HFFc6 (cell line): ENCODE measurements at regions not wholly inside any gene's neighbourhood (a gene's known extent, or its start where the extent isn't known, plus 50 kb on each side); places are given as distances from the start of the nearest gene placed in this dataset.
A peak's percentile ranks its signal among the peaks of the same experiment; 100 is the strongest.

Source experiments
- DNase-seq: peaks from one replicate; pipeline ENCODE4 v3.0.0-alpha.2; 2018
- H3K27ac Mint-ChIP-seq: 2 replicates; pipeline ENCODE4 v1.8.0; 2020; ENCODE audit warnings: mild to moderate bottlenecking, mixed read lengths
- H3K27me3 Mint-ChIP-seq: 2 replicates; pipeline ENCODE4 v1.8.0; 2021; ENCODE audit warnings: mild to moderate bottlenecking, moderate library complexity, mixed read lengths; ENCODE audit not compliant: insufficient read depth
- H3K36me3 Mint-ChIP-seq: 2 replicates; pipeline ENCODE4 v1.8.0; 2021; ENCODE audit warnings: low read depth, mixed read lengths
- H3K4me1 Mint-ChIP-seq: 2 replicates; pipeline ENCODE4 v1.8.0; 2020; ENCODE audit warnings: low read depth, mixed read lengths
- H3K4me3 Mint-ChIP-seq: 2 replicates; pipeline ENCODE4 v1.8.0; 2020; ENCODE audit warnings: mild to moderate bottlenecking, moderate library complexity, mixed read lengths
- H3K9me3 Mint-ChIP-seq: 2 replicates; pipeline ENCODE4 v1.8.0; 2020; ENCODE audit warnings: mild to moderate bottlenecking, mixed read lengths
- CTCF ChIP-seq: fragments of 200-600 bp; sonication (generic); IDR thresholded peaks from 2 replicates; pipeline ENCODE4 v1.5.0; 2021; ENCODE audit warnings: antibody characterized with exemption, mild to moderate bottlenecking

GRCh38 chr13:74889321-74889720 is 592.6 kb downstream of the TBC1D4 start:
- Mint-ChIP-seq H3K27me3 (0 out of 2 replicates have a peak, but pooled peaks cover 2% of the 10 kb centered on the region), H3K9me3 (no peaks in the 10 kb centered on the region), H3K4me3 (no peak overlapping the region), H3K27ac (no peak overlapping the region), H3K36me3 (no peaks in the 10 kb centered on the region), H3K4me1 (peaks cover 7% of the 10 kb centered on the region)
- no peak for DNase-seq
- TF ChIP-seq CTCF, result no peak

- H3K36me3 Mint-ChIP-seq, result no peaks in the 10 kb centered on the region
- H3K9me3 Mint-ChIP-seq, result no peaks in the 10 kb centered on the region
- H3K4me3 Mint-ChIP-seq, result no peak overlapping the region
- no peak for TF ChIP-seq CTCF
- no peak for DNase-seq
- H3K27me3 Mint-ChIP-seq, result 0 out of 2 replicates have a peak, but pooled peaks cover 2% of the 10 kb centered on the region
- H3K4me1 Mint-ChIP-seq, result peaks cover 3% of the 10 kb centered on the region
- no peak overlapping the region for H3K27ac Mint-ChIP-seq
Measured at GRCh38 chr13:74886502-74886901, 595.5 kb downstream of the TBC1D4 start.

GRCh38 chr13:74883834-74884233 is 598.1 kb downstream of the TBC1D4 start:
- no peaks in the 10 kb centered on the region for H3K9me3 Mint-ChIP-seq
- no peak for DNase-seq
- no peaks in the 10 kb centered on the region for H3K36me3 Mint-ChIP-seq
- H3K27ac Mint-ChIP-seq, result no peak overlapping the region
- H3K27me3 Mint-ChIP-seq, result no peaks in the 10 kb centered on the region; the same call in 1 of the 2 replicates
- H3K4me3 Mint-ChIP-seq, result no peak overlapping the region
- peak; percentile 36; the same call in 1 of the 2 replicates for TF ChIP-seq CTCF
- H3K4me1 Mint-ChIP-seq, result 0 out of 2 replicates have a peak, but pooled peaks cover 4% of the 10 kb centered on the region

- H3K4me1 Mint-ChIP-seq, result peaks cover 41% of the 10 kb centered on the region
- no peak overlapping the region for H3K27ac Mint-ChIP-seq
- no peak overlapping the region for H3K4me3 Mint-ChIP-seq
- DNase-seq, result peak; percentile 41
- no peak for TF ChIP-seq CTCF
- H3K36me3 Mint-ChIP-seq, result peaks cover 6% of the 10 kb centered on the region
- H3K27me3 Mint-ChIP-seq, result no peaks in the 10 kb centered on the region
- H3K9me3 Mint-ChIP-seq, result peaks cover 6% of the 10 kb centered on the region
Measured at GRCh38 chr13:74871369-74872070, 610.4 kb downstream of the TBC1D4 start.

- Mint-ChIP-seq H3K4me1 (peaks cover 41% of the 10 kb centered on the region), H3K27me3 (no peaks in the 10 kb centered on the region), H3K4me3 (no peak overlapping the region), H3K36me3 (peaks cover 6% of the 10 kb centered on the region), H3K9me3 (peaks cover 6% of the 10 kb centered on the region), H3K27ac (no peak overlapping the region)
- DNase-seq, result peak; percentile 13
- no peak for TF ChIP-seq CTCF
Measured at GRCh38 chr13:74870865-74871264, 611.1 kb downstream of the TBC1D4 start.
